Mononuclear cell (primary cell): ENCODE measurements at regions not wholly inside any gene's neighbourhood (a gene's known extent, or its start where the extent isn't known, plus 50 kb on each side); places are given as distances from the start of the nearest gene placed in this dataset.
A peak's percentile ranks its signal among the peaks of the same experiment; 100 is the strongest.

Source experiments
- H3K27me3 ChIP-seq: 2 replicates; pipeline ENCODE4 v1.6.0; 2011; ENCODE audit warnings: low read length, control low read depth; ENCODE audit not compliant: insufficient read depth
- H3K4me1 ChIP-seq: 2 replicates; pipeline ENCODE4 v1.5.1; 2011; ENCODE audit warnings: mild to moderate bottlenecking, low read length, control low read depth; ENCODE audit not compliant: insufficient read depth
- H3K4me3 ChIP-seq: 2 replicates; pipeline ENCODE4 v1.5.1; 2011; ENCODE audit warnings: mild to moderate bottlenecking, low read length, moderate library complexity
- H3K9me3 ChIP-seq: 2 replicates; pipeline ENCODE4 v1.5.1; 2011; ENCODE audit warnings: low read depth, mild to moderate bottlenecking, control low read depth, low read length

DNA sequence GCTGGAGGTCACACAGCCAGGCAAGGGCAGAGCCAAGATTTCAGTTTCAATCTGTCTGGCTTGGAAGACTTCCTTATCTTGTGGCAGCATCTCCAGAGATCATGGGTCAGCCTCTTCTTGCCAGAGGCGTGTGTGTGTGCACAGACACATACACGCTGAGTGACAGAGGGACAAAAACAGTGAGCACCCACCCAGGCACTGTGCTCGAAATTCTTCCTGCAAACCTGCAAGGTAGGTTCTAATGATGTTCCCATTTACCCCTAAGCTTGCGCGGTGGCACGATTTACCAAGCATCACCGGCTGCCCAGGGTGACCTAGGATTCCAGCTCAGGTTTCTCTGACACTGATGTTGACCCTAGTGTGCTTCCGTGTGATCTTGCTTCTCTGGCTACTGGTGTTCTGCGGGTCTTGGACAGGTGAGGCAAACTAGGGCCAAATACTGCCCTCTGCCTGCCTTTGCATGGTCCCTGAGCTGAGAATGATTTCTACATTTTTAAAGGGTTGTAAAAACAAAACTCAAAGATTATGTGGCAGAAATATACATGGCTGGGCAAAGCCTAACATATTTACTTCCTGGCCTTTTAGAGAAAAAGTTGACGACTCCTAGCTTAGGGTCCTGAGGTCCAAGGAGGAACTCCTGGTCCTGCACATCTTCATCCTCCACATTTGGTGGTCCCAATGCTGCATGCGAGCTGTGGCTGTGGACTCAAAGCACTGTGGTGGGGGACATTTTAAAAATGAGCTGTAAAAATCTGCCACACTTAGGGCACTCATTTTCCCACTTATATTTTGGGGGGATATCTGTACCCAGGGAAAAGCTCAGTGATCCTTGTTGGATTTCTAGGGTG, 268.5 kb downstream of the RPS24 start:
- H3K4me3 ChIP-seq = peak overlapping the region; percentile 56
- H3K4me1 ChIP-seq = peaks cover 54% of the 10 kb centered on the region
- no peaks in the 10 kb centered on the region for H3K9me3 ChIP-seq
- no peaks in the 10 kb centered on the region for H3K27me3 ChIP-seq

DNA sequence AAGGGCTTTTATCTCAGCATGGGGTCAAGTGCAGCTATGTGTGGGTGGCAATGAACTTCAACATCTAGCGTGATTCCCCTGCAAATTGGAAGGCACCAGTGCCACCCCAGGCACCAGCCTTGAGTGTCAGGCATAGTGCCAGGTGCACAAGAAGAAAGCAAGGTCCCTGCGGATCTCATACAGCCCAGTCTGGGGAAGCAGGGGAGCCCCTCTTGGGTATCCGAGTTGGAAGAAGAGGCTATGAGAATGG, 269.0 kb downstream of the RPS24 start:
- H3K4me3 ChIP-seq = peak overlapping the region; percentile 56
- H3K4me1 ChIP-seq = peaks cover 49% of the 10 kb centered on the region
- no peaks in the 10 kb centered on the region for H3K9me3 ChIP-seq
- no peaks in the 10 kb centered on the region for H3K27me3 ChIP-seq

DNA sequence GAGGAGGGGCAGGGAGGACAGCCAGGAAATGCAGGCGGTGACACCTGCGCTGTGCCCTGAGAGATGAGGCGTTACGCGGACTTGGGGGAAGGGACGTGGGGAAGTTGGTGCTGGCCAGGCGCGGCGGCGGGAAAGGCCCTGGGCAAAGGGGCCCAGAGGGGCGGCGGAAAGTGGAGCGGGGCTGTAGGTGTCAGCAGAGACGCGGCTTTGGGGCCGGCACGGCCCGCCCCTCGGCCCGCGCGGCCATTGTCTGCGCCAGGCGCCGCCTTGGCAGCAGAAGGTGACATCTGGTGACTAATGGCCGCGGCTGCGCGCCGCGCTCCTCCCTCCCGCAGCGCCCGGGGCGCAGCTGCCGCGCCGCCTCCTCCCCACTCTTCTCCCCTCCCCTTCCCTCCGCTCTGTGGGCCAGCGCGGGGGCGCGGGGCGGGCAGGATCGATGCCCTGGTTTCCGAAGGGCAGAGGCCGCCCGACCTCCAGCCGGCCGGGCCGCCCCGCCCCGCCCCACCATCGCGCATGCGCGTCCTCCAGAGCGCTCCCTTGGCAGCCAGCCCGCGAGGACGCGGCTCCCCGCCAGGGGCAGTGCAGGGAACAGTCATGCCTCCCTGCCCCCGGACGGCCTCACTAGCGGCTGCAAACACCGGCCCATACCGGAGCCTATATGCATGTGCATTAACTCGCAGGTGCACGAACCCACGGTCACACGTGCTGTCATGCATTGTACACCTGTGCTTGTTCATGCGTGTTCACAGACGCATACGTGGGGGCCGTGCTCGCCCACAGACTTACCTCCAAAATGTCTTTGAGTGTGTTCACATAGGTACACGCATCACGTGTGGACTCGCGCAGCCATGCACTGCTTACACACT, 269.6 kb downstream of the RPS24 start:
- Histone ChIP-seq H3K4me3 (peak overlapping the region; percentile 56), H3K4me1 (peaks cover 46% of the 10 kb centered on the region), H3K9me3 (no peaks in the 10 kb centered on the region), H3K27me3 (no peaks in the 10 kb centered on the region)

DNA sequence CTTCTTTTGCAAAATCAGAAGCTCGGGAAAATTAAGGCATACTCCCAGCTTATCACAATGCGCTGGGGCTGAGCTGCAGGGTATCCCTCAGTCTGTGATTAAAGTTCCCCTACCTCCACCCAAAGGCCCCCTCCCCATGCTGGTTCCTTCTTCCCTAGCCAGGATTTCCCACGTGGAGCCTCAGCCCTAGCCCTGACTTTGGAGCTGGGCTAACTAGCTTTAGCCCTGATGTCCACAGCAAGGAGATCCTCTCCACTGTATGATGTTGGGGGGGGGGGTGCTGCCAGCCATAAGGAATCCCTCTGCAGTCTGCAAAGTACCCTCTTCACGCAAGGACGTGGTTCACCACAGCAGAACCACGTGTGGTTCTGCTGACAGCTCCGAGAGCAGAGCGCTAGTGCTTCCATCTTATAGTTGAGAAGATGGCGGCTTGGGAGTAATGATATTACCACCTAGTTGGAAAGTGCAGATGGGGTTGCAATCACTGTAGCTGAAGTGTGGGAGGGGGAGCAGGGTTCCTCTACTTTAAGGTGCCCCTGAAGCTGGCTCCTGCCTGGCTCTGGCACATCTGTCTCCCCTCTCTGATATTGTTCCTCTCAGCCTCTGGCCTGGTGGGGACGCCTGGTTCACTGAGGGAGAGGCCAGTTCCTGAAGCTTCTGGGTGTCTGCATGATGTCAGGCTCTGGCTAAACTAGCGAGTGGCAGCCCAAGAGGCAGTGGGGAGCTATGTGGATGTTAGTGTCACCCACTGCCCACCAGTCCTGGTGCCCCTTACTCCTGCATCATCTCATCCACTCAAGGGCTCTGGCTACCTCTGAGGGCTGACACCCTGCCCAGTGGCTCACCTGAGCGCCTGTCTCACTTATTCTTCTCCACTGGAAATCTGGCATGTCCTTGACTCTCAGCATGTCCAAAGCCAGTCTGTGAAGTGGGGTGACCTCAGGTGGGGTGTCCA, 270.7 kb downstream of the RPS24 start:
- peaks cover 34% of the 10 kb centered on the region for H3K4me1 ChIP-seq
- no peaks in the 10 kb centered on the region for H3K27me3 ChIP-seq
- no peak overlapping the region for H3K4me3 ChIP-seq
- no peaks in the 10 kb centered on the region for H3K9me3 ChIP-seq

DNA sequence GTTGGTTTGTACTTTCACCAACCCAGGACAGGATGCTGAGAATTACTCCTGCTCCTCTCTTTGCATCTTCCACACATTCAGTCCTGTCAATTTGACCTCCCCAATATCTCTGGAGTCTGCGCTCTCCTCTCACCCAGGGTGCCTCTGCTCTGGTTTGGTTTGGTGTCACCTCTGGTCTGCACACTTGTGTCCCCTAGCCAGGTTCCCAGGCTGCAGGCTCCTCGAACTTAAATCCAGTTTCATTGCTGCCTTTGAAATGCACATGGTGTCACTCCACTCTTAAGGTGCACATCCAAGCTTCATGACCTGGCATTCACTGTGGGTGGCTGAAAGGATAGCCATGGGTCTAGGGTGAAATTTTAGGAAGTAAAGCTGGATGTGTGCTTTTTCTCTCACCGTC, 271.6 kb downstream of the RPS24 start:
- no peaks in the 10 kb centered on the region for H3K27me3 ChIP-seq
- H3K4me3 ChIP-seq = no peak overlapping the region
- H3K4me1 ChIP-seq = peaks cover 25% of the 10 kb centered on the region
- no peaks in the 10 kb centered on the region for H3K9me3 ChIP-seq

DNA sequence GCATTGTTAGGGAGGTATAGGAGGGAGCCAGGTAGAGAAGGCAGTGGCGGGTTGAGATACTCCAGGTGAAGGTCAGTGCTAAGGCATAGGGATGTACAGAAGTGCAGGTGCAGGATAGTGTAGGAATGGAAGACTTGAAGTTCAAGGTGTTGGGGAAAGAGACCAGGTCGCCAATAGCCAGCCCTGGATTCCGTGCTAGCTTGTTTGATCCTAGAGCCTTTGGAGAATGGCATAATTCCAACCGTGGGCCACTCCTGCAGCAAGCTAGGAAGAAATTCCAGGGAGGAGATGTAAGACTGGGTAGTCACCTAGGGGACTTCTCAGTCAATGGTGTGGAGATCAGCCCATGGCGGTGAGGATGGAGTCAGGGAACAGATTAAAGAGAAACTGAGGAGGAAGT, 272.7 kb downstream of the RPS24 start:
- H3K9me3 ChIP-seq = no peaks in the 10 kb centered on the region
- peaks cover 19% of the 10 kb centered on the region for H3K4me1 ChIP-seq
- no peaks in the 10 kb centered on the region for H3K27me3 ChIP-seq
- no peak overlapping the region for H3K4me3 ChIP-seq

DNA sequence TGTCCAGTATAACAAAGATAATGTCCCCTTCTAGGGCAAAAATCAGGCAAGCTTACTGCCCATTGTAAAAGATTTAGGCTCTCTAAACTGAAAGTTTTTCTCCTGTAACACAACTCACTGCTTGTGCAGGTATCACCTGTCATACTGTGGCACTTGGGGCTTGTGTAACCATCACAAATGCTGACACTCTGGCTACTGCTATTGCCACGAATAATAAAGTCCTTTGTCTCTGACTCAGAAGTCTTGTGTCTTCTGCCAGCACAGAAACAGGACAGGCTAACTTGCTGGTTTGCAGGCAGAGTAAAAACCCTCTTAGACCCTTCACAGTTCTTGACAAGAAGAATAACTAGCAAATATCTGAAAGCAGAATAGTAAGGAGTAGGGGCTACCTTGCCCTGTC, 273.9 kb downstream of the RPS24 start:
- H3K9me3 ChIP-seq = no peaks in the 10 kb centered on the region
- H3K4me3 ChIP-seq = no peak overlapping the region
- no peaks in the 10 kb centered on the region for H3K27me3 ChIP-seq
- peaks cover 7% of the 10 kb centered on the region for H3K4me1 ChIP-seq

DNA sequence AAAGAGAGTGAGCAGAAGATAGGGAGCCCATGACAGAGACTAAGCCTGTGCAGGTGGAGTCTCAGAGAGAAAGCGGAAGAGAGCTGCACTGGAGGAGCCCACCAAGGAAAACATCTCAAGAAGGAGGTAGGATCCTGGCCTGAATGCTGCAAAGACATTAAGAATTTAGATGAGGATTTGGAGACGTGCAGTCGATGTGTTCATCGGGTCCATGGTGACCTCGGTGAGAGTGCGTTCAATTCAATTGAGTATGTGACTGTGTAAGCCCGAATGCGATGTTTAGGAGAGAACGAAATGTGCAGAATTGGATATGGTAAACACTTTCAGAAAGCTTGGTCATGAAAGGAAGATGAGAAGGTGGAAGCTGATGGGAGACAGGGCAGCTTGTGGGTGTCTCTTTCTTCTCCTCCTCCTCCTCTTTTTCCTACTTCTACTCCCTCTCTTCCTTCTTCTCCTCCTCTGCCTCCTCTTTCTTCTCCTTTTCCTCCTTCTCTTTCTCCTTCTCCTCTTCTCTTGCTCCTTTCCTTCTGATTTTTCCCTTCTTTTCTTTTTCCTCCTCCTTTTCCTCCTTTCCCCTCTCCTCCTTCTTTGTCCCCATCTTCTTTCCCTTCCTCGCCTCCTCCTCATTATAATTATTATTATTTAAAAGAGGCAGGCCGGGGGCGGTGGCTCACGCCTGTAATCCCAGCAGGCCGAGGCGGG, 276.0 kb downstream of the RPS24 start:
- H3K4me3 ChIP-seq = no peak overlapping the region
- no peaks in the 10 kb centered on the region for H3K4me1 ChIP-seq
- no peaks in the 10 kb centered on the region for H3K27me3 ChIP-seq
- no peaks in the 10 kb centered on the region for H3K9me3 ChIP-seq

DNA sequence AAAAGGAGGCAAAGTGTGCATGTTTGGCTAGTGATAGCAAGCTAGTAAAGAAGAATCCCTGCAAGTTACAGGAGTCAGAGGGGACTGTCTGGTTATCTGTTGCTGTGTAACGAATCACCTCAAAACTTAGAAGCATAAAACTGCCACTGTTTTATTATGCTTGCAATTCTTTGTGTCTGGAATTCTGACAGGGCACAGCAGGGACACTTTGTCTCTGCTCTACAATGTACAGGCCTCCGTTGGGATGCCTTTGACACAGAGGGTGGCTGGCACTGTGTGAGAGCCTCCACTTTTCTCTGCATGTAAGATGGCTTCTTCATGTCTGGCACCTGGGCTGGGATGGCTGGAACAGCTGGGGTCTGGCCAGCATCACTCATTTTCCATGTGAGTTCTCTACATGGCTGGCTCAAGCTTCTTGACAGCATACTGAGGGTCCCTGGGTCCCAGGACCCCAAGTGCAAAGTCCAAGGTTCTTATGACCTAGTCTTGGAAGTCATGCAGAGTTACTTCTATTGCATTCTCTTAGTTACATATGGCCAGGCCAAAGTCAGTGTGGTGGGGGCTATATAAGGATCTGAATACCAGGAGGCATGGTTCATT, 276.9 kb downstream of the RPS24 start:
- Histone ChIP-seq H3K27me3 (no peaks in the 10 kb centered on the region), H3K4me3 (no peak overlapping the region), H3K4me1 (no peaks in the 10 kb centered on the region), H3K9me3 (no peaks in the 10 kb centered on the region)

DNA sequence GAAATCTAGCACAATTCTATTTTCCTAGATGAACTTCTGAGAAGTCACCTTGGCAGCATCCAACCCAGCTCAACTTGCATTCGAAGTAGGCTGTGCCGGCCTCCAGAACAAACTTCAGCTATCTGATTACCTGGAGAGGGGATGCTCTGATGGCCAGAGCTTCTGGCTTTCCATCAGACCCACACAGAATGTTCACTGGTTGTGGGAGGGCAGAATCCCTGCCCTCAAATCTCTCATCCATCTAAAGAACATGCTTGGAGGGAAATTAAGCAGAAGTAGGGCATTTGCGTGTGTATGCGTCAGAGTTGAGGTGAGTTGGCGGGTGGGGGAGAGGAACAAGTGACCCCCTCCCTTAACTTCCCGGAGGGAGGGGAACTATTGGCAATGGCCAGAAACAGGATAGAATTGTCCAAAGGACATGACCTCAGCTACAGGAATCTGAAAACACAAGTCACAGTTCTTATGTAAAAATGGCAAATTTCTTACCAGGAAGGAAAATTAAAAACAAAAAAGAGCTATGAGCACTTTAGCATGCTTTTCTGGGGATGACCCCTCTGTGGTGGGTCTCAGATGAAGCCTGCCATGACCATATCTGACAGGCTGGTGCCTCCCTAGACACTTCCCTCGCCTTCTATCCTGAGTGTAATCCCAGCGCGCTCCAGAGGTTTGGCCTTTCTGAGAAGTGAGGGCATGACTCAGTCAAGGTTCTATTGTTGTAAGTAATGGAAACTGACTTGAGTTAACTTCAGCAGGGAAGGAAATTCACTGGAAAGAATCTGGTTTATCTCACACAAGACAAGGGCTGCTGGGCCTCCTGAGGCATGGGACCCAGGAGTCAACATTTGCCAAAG, 278.8 kb downstream of the RPS24 start:
- no peaks in the 10 kb centered on the region for H3K4me1 ChIP-seq
- no peak overlapping the region for H3K4me3 ChIP-seq
- H3K27me3 ChIP-seq = no peaks in the 10 kb centered on the region
- no peaks in the 10 kb centered on the region for H3K9me3 ChIP-seq

DNA sequence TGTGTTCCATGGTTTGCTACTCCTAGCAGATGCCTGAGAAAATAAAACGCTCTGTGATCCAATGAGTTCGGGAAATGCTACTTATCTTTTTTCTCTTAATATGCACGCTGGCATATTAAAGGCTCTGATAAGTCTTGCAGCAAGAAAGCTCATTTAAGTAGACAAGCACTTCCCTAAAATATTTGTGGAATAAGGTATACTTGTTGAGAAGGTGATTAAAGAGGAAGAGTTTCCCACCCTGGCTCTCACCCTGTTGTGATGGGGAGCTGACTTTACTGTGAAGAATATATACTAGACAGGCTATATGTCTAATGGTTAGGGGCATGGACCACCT, 279.4 kb downstream of the RPS24 start:
- no peaks in the 10 kb centered on the region for H3K4me1 ChIP-seq
- no peak overlapping the region for H3K4me3 ChIP-seq
- no peaks in the 10 kb centered on the region for H3K9me3 ChIP-seq
- H3K27me3 ChIP-seq = no peaks in the 10 kb centered on the region

DNA sequence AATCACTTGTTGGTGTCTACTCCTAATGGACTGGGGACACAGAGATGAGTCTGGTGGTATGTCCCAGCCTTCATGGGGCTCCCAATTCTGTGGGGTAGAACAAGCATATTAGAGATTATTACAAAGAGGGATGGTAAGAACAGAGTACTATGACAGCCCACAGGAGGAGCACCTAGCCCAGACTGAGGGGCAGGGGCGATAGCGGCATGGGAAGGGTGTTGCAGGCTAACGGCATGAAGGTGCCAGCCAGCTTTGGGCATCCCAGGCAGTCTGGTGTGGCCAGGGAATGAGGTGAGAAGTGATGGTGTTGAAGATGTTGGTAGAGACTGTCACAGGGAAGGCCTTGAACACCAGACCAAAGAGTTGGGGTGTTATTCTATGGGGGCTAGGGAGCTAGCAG, 280.0 kb downstream of the RPS24 start:
- no peaks in the 10 kb centered on the region for H3K27me3 ChIP-seq
- no peaks in the 10 kb centered on the region for H3K4me1 ChIP-seq
- H3K9me3 ChIP-seq = no peaks in the 10 kb centered on the region
- H3K4me3 ChIP-seq = no peak overlapping the region

DNA sequence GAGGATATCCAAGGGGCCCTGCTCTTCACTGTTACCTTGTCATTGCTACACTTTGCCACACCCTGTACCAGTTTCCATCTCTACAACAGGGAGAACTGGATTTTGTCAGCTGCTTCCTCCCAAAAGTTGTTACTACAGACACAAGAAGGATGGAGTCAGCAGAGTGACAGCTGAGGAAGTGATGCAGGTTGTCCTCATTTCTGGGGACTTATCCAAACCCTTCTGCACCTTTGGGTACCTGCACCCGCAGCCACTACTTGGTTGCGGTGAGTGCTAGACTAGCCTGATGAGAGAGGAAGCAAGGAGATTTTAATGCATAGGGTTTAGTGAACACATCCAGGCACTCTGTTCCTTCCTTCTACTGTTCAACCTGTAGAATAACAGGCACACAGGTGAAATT, 281.0 kb downstream of the RPS24 start:
- H3K27me3 ChIP-seq = no peaks in the 10 kb centered on the region
- H3K4me3 ChIP-seq = no peak overlapping the region
- H3K4me1 ChIP-seq = no peaks in the 10 kb centered on the region
- no peaks in the 10 kb centered on the region for H3K9me3 ChIP-seq
